Endodermal cell (in vitro differentiated cells): ENCODE measurements at regions not wholly inside any gene's neighbourhood (a gene's known extent, or its start where the extent isn't known, plus 50 kb on each side); places are given as distances from the start of the nearest gene placed in this dataset.

Source experiments
- DNase-seq: peaks from one replicate; pipeline ENCODE4 v3.0.0-alpha.2; 2017
- H3K27ac ChIP-seq: 2 replicates; pipeline ENCODE4 v1.5.1; 2013; ENCODE audit warnings: mild to moderate bottlenecking, low read depth, low read length, moderate library complexity
- H3K27me3 ChIP-seq: 2 replicates; pipeline ENCODE4 v1.6.1; 2013; ENCODE audit warnings: mild to moderate bottlenecking, low read length, moderate library complexity; ENCODE audit not compliant: insufficient read depth, control insufficient read depth, poor library complexity, severe bottlenecking
- H3K36me3 ChIP-seq: 2 replicates; pipeline ENCODE4 v1.7.0; 2013; ENCODE audit warnings: mild to moderate bottlenecking, low read length, moderate library complexity; ENCODE audit not compliant: control insufficient read depth, insufficient read depth
- H3K4me1 ChIP-seq: one replicate; pipeline ENCODE4 v1.7.0; 2013; ENCODE audit warnings: low read length; ENCODE audit not compliant: control insufficient read depth, insufficient read depth
- H3K4me3 ChIP-seq: 2 replicates; pipeline ENCODE4 v1.5.1; 2013; ENCODE audit warnings: mild to moderate bottlenecking, low read length, moderate library complexity
- H3K9ac ChIP-seq: 2 replicates; pipeline ENCODE4 v1.6.1; 2013; ENCODE audit warnings: mild to moderate bottlenecking, low read length, moderate library complexity; ENCODE audit not compliant: poor library complexity, severe bottlenecking; ENCODE audit errors: extremely low read depth
- H3K9me3 ChIP-seq: 2 replicates; pipeline ENCODE4 v1.6.1; 2013; ENCODE audit warnings: mild to moderate bottlenecking, low read length, moderate library complexity; ENCODE audit not compliant: control insufficient read depth
- H3K27ac Mint-ChIP-seq: 2 replicates; pipeline ENCODE4 v1.8.0; 2020; ENCODE audit warnings: mixed read lengths
- H3K27me3 Mint-ChIP-seq: 2 replicates; pipeline ENCODE4 v1.8.0; 2021; ENCODE audit warnings: mild to moderate bottlenecking, mixed read lengths; ENCODE audit not compliant: insufficient read depth
- H3K36me3 Mint-ChIP-seq: 2 replicates; pipeline ENCODE4 v1.8.0; 2020; ENCODE audit warnings: low read depth, mixed read lengths
- H3K4me1 Mint-ChIP-seq: 2 replicates; pipeline ENCODE4 v1.8.0; 2020; ENCODE audit warnings: mixed read lengths
- H3K4me3 Mint-ChIP-seq: 2 replicates; pipeline ENCODE4 v1.8.0; 2020; ENCODE audit warnings: mild to moderate bottlenecking, moderate library complexity, mixed read lengths
- H3K9me3 Mint-ChIP-seq: 2 replicates; pipeline ENCODE4 v1.8.0; 2020; ENCODE audit warnings: mild to moderate bottlenecking, mixed read lengths
- CTCF ChIP-seq: fragments of 200-600 bp; sonication (generic); conservative IDR thresholded peaks from 2 replicates; pipeline ENCODE4 v1.5.0; 2021; ENCODE audit warnings: antibody characterized with exemption, mild to moderate bottlenecking
- WGBS, 2 experiments: methylation state at CpG; one replicate each; pipeline versions ENCODE4 v1.1.5 to v1.1.7; 2013; ENCODE audit warnings: missing lambda C conversion rate in 2 of 2, mixed read lengths in 1 of 2; ENCODE audit not compliant: insufficient coverage in 1 of 2, insufficient read length in 1 of 2; 5-methylcytosine and 5-hydroxymethylcytosine counted together

- 100% methylated on average over 3 of the region's 3 CpGs; no CpG with 5 or more reads in 1 of the 2 experiments for WGBS, 2 experiments
- H3K4me1 Mint-ChIP-seq: peaks cover 12% of the 10 kb centered on the region
These were observed 224.8 kb upstream of the SEMA6A start for GRCh38 chr5:116799401-116799800.

GRCh38 chr5:116795189-116795588, 220.6 kb upstream of the SEMA6A start:
- Histone ChIP-seq H3K9me3 (peaks cover 2% of the 10 kb centered on the region), H3K27me3 (no peaks in the 10 kb centered on the region), H3K4me1 (no peaks in the 10 kb centered on the region), H3K4me3 (no peak overlapping the region), H3K27ac (no peak overlapping the region), H3K9ac (no peak overlapping the region), H3K36me3 (no peaks in the 10 kb centered on the region)
- WGBS, 2 experiments: 97 to 100% methylated on average over 2 of the region's 2 CpGs
- no peak for TF ChIP-seq CTCF
- Mint-ChIP-seq H3K27me3 (no peaks in the 10 kb centered on the region), H3K4me1 (peaks cover 12% of the 10 kb centered on the region), H3K27ac (no peak overlapping the region), H3K36me3 (peaks cover 4% of the 10 kb centered on the region), H3K4me3 (no peak overlapping the region), H3K9me3 (peaks cover 3% of the 10 kb centered on the region)
- DNase-seq: no peak

More at GRCh38 chr5:116799401-116799800, 224.8 kb upstream of the SEMA6A start:
- Histone ChIP-seq H3K27me3 (no peaks in the 10 kb centered on the region), H3K36me3 (no peaks in the 10 kb centered on the region), H3K9me3 (peaks cover 5% of the 10 kb centered on the region), H3K4me1 (no peaks in the 10 kb centered on the region), H3K9ac (no peak overlapping the region), H3K4me3 (no peak overlapping the region), H3K27ac (no peak overlapping the region)
- no peak overlapping the region for H3K27ac Mint-ChIP-seq
- no peak for DNase-seq
- H3K27me3 Mint-ChIP-seq: no peaks in the 10 kb centered on the region
- no peaks in the 10 kb centered on the region for H3K36me3 Mint-ChIP-seq
- H3K9me3 Mint-ChIP-seq: no peaks in the 10 kb centered on the region
- no peak overlapping the region for H3K4me3 Mint-ChIP-seq
- no peak for TF ChIP-seq CTCF

GRCh38 chr5:116789522-116789921, 214.9 kb upstream of the SEMA6A start:
- H3K4me3 ChIP-seq: no peak overlapping the region
- H3K27ac ChIP-seq: no peak overlapping the region
- Mint-ChIP-seq H3K27ac (no peak overlapping the region), H3K9me3 (peaks cover 16% of the 10 kb centered on the region), H3K4me1 (no peaks in the 10 kb centered on the region), H3K36me3 (peaks cover 8% of the 10 kb centered on the region), H3K27me3 (no peaks in the 10 kb centered on the region), H3K4me3 (no peak overlapping the region)
- TF ChIP-seq CTCF: no peak
- no peaks in the 10 kb centered on the region for H3K27me3 ChIP-seq
- H3K36me3 ChIP-seq: no peaks in the 10 kb centered on the region
- peaks cover 12% of the 10 kb centered on the region for H3K9me3 ChIP-seq
- no peaks in the 10 kb centered on the region for H3K4me1 ChIP-seq
- H3K9ac ChIP-seq: no peak overlapping the region
- DNase-seq: no peak
- 80 to 100% methylated on average over 1 of the region's 1 CpG for WGBS, 2 experiments
